ENCODE measurements at regions not wholly inside any gene's neighbourhood (a gene's known extent, or its start where the extent isn't known, plus 50 kb on each side); places are given as distances from the start of the nearest gene placed in this dataset.

DNA sequence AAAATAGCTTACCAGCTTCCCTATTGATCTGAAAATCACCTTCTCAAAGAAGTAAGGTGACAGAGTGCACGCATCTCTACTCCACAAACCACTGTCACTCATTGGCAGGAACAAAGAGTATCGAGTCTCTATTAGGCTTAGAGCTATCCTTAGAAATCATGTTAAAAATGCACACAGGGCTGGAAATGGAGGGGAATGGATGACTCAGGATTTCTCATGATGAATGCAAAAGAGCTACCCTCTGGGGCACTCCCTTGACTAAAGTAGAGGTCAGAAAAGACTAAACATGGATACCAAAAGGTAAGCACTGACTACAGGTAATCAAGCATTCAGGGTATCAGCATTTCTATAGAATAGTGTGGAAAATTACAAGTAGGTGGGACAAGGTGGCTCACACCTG, 96.1 kb upstream of the ANO4 start:
- Histone ChIP-seq H3K4me1 (ENCODE audit: control insufficient read depth, insufficient read depth, low read length) (no peaks in the 10 kb centered on the region), H3K27me3 (ENCODE audit: control insufficient read depth, insufficient read depth, low read length) (no peaks in the 10 kb centered on the region), H3K27ac (ENCODE audit: low read length) (no peak overlapping the region), H3K4me3 (ENCODE audit: low read depth in 2 of 2, low read length in 2 of 2) (no peak overlapping the region), H3K36me3 (ENCODE audit: control insufficient read depth, insufficient read depth, low read length) (no peaks in the 10 kb centered on the region), H3K9me3 (ENCODE audit: control insufficient read depth, insufficient read depth, low read depth, low read length) (no peaks in the 10 kb centered on the region)
- intact Hi-C loops (cut with micrococcal nuclease; ENCODE audit: unreplicated experiment) (no loop called here), in situ Hi-C loops (cut with HindIII; ENCODE audit: low pct_unique_long_range_greater_than_20kb, low sequenced_read_pairs) (no loop called here)
- ATAC-seq (no peak), DNase-seq (ENCODE audit: low read depth, low spot score) (no peak)
- POLR2A ChIA-PET = no interaction called here
- CTCF ChIA-PET = no interaction called here
- TF ChIP-seq CTCF (IDR thresholded peaks at IDR 0.05) = no peak
- TF ChIP-seq TCF7L2 (IDR thresholded peaks at IDR 0.05; ENCODE audit: low read depth, low read length) = no peak
- TF ChIP-seq POLR2AphosphoS5 (IDR thresholded peaks at IDR 0.05; ENCODE audit: low read depth, low read length) = no peak
- TF ChIP-seq SIN3A (IDR thresholded peaks at IDR 0.05; ENCODE audit: borderline replicate concordance, insufficient read depth, low read depth, low read length) = no peak
- TF ChIP-seq, protein P1, sequence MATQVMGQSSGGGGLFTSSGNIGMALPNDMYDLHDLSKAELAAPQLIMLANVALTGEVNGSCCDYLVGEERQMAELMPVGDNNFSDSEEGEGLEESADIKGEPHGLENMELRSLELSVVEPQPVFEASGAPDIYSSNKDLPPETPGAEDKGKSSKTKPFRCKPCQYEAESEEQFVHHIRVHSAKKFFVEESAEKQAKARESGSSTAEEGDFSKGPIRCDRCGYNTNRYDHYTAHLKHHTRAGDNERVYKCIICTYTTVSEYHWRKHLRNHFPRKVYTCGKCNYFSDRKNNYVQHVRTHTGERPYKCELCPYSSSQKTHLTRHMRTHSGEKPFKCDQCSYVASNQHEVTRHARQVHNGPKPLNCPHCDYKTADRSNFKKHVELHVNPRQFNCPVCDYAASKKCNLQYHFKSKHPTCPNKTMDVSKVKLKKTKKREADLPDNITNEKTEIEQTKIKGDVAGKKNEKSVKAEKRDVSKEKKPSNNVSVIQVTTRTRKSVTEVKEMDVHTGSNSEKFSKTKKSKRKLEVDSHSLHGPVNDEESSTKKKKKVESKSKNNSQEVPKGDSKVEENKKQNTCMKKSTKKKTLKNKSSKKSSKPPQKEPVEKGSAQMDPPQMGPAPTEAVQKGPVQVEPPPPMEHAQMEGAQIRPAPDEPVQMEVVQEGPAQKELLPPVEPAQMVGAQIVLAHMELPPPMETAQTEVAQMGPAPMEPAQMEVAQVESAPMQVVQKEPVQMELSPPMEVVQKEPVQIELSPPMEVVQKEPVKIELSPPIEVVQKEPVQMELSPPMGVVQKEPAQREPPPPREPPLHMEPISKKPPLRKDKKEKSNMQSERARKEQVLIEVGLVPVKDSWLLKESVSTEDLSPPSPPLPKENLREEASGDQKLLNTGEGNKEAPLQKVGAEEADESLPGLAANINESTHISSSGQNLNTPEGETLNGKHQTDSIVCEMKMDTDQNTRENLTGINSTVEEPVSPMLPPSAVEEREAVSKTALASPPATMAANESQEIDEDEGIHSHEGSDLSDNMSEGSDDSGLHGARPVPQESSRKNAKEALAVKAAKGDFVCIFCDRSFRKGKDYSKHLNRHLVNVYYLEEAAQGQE (IDR thresholded peaks at IDR 0.05; ENCODE audit: insufficient read depth in 1 of 2, low read depth in 2 of 2, low read length in 1 of 2) = no peak
- no TSS peak for BruUV-seq (replicated peaks)

DNA sequence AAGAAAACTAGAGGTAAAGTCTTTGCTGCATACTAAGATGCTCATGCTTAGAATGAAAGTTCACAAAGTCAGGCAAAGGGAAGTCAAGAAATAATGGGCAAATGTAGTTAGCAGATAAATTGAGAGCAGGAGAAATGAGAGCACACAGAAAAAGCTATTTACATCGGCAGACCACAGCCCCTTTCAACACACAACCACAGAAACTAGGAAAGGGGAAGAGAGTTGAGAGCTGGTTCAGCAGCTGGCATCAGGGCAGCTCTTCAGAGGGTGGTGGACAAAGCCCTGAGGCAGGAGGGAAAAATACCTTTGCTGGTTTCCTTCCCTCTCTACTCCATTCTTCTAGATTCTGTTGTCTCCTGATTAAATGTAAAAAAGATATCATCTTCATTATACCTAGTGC, 95.4 kb upstream of the ANO4 start:
- CTCF ChIA-PET = no interaction called here
- no peaks in the 10 kb centered on the region for H3K27me3 ChIP-seq (ENCODE audit: control insufficient read depth, insufficient read depth, low read length)
- H3K36me3 ChIP-seq (ENCODE audit: control insufficient read depth, insufficient read depth, low read length) = no peaks in the 10 kb centered on the region
- BruUV-seq (replicated peaks) = no TSS peak
- TF ChIP-seq, protein P1 (IDR thresholded peaks at IDR 0.05; ENCODE audit: insufficient read depth in 1 of 2, low read depth in 2 of 2, low read length in 1 of 2) = no peak
- TF ChIP-seq CTCF (IDR thresholded peaks at IDR 0.05) (no peak), POLR2AphosphoS5 (IDR thresholded peaks at IDR 0.05; ENCODE audit: low read depth, low read length) (no peak), TCF7L2 (IDR thresholded peaks at IDR 0.05; ENCODE audit: low read depth, low read length) (no peak), SIN3A (IDR thresholded peaks at IDR 0.05; ENCODE audit: borderline replicate concordance, insufficient read depth, low read depth, low read length) (no peak)
- intact Hi-C loops (cut with micrococcal nuclease; ENCODE audit: unreplicated experiment) (no loop called here), in situ Hi-C loops (cut with HindIII; ENCODE audit: low pct_unique_long_range_greater_than_20kb, low sequenced_read_pairs) (no loop called here)
- DNase-seq (ENCODE audit: low read depth, low spot score) = no peak
- no peak overlapping the region for H3K27ac ChIP-seq (ENCODE audit: low read length)
- no peak for ATAC-seq
- no peaks in the 10 kb centered on the region for H3K9me3 ChIP-seq (ENCODE audit: control insufficient read depth, insufficient read depth, low read depth, low read length)
- H3K4me3 ChIP-seq (ENCODE audit: low read depth in 2 of 2, low read length in 2 of 2) = no peak overlapping the region
- H3K4me1 ChIP-seq (ENCODE audit: control insufficient read depth, insufficient read depth, low read length) = no peaks in the 10 kb centered on the region
- POLR2A ChIA-PET = no interaction called here
